Retinal pigment epithelial cell (primary cell): ENCODE measurements at regions not wholly inside any gene's neighbourhood (a gene's known extent, or its start where the extent isn't known, plus 50 kb on each side); places are given as distances from the start of the nearest gene placed in this dataset.

Experiments used
- DNase-seq: peaks from one replicate; pipeline ENCODE4 v3.0.0-alpha.2; 2010; ENCODE audit warnings: low read depth
- H3K4me3 ChIP-seq: 2 replicates; pipeline ENCODE4 v1.5.1; 2011; ENCODE audit warnings: mild to moderate bottlenecking, low read length, control low read depth, moderate library complexity
- TF ChIP-seq, protein P1 (sequence below): conservative IDR thresholded peaks from 2 replicates; pipeline ENCODE4 v1.5.1; 2011; ENCODE audit warnings: low read depth, low read length, control low read depth, inconsistent platforms

DNA sequence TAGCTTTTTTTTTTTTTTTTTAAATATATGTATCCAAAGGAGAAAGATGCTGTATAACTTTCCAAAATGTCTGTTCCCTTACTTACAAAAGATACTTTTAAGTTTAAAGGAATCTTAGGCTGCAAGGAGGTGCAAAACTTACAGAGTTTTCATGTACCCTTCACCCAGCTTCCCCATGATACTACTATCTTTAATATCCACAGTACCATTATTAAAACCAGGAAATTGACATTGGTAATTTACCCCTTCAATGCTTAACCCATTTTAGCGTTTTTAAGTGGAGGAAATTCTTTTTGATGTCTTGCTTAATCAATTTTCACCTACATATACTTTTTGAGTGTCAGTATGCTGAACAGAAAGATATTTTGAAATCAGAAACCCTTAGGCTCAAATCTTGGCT, 310.9 kb downstream of the PRL start:
- DNase-seq: no peak
- TF ChIP-seq, protein P1, sequence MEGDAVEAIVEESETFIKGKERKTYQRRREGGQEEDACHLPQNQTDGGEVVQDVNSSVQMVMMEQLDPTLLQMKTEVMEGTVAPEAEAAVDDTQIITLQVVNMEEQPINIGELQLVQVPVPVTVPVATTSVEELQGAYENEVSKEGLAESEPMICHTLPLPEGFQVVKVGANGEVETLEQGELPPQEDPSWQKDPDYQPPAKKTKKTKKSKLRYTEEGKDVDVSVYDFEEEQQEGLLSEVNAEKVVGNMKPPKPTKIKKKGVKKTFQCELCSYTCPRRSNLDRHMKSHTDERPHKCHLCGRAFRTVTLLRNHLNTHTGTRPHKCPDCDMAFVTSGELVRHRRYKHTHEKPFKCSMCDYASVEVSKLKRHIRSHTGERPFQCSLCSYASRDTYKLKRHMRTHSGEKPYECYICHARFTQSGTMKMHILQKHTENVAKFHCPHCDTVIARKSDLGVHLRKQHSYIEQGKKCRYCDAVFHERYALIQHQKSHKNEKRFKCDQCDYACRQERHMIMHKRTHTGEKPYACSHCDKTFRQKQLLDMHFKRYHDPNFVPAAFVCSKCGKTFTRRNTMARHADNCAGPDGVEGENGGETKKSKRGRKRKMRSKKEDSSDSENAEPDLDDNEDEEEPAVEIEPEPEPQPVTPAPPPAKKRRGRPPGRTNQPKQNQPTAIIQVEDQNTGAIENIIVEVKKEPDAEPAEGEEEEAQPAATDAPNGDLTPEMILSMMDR: no peak
- H3K4me3 ChIP-seq: no peak overlapping the region

DNA sequence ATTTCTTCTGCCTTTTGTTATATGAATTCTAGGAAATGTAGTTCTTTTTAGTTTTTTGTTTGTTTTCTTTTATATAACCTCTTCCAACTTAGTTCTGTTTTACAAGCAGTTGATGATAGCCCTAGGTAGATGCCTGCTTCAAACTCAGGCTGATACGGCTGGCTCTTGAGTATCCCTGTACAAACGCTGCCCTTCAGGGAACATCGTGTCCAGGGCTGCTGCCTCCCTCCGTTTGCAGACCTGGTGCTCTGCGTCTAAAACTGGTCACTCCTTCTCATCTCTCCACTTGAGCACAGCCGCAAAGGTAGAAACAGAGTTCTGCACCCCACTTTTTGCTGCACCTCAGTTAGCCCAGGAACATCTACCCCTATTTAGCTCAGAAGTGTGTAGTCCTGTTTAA, 310.1 kb downstream of the PRL start:
- H3K4me3 ChIP-seq: no peak overlapping the region
- DNase-seq: no peak
- TF ChIP-seq, protein P1: no peak

DNA sequence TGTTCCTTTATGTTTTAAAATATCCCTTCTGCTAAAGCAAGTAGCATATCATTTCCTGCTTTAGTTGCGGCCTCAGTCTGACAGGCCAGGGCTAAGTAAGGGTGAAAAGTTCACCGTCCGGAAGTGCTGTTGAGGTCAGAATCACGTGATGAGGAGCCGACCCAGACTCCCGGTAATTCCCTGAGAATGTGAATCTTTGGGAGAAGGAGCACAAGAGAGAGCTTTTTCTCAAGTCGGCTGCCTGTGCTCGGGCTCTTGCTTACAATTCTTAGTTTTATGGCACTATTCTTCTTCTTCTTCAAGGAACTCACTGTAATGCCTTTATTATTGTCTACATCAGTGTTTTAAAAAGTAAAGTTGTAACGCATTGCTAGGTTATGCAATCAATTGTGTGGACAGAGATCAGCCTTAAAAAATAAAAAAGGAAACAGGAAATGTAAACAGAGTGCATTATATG, 309.3 kb downstream of the PRL start:
- TF ChIP-seq, protein P1: no peak
- peak; percentile 97 for DNase-seq
- peak overlapping the region; percentile 25 for H3K4me3 ChIP-seq

DNA sequence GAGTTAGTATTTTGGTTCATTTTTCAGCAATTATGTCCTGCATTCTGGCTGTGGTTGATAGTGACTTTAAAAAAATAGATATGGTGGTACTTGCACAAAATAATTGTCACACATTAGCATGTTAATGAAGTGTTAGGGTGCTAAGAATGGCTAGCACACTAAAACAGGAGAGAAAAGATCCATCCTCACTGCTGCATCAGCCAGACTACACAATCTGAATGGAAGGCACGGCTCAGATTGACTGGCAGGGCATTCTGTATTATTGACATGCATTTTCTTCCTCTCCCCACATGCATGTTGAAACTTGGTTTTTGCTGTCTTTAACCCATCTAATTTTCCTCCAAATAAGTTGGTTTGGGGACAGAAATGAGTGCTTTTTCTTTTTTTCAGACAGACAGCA, 306.3 kb downstream of the PRL start:
- DNase-seq: no peak
- TF ChIP-seq, protein P1: no peak
- no peak overlapping the region for H3K4me3 ChIP-seq

DNA sequence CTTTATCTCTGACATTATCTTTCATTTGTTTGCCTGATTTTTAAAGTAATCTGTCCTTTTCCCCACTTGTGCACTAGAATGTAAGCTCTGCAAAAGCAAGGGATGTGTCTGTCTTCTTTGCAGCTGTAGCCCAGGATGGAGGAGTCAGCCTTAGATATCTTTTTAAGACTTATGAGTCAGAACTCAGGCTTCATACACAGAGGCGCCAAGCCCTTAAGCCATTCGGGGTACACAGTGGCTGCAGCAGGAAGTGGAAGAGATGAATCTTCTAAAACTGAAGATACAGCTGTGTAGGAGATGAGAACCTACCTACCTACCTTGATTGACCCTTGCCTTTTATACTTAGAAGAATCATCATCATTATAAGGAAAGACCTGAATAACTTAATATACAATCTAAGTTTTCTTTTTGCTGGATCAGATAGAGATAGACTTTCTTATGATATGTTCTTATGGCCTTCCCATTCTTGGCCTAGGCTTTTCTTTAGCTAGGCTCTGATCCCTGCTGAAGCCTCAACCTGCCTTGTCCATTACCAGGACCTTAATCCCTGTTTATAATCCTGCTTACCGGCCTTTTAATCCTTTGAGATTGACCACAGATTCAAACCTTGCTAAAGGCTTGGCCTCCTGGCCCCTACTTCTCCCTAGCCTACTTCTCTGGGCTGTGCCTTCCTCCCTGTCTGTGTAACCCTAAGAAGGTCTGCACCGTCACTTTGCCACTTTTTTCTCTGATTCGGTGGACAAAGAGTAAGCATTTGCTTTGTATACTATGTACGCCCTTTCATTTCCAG, 304.5 kb downstream of the PRL start:
- DNase-seq: no peak
- no peak overlapping the region for H3K4me3 ChIP-seq
- TF ChIP-seq, protein P1: no peak

DNA sequence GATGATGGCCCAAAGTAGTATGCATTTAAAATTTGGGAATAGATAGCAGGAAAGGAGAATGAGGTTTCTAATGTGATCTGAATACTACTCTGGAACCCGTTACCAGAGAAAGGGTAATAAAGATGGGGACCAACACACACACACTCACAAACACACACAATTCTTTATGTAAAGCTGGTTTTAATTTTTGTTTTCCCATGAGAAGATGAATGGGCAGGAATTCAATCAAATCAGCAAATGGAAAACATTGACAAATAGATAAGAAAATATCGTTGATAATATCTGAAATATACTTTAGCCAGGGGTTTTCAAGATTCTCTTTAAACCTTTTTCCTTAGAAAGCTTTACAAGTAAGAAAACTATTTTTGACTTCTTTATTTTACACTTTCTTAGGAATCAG, 303.0 kb downstream of the PRL start:
- TF ChIP-seq, protein P1: no peak
- DNase-seq: no peak
- no peak overlapping the region for H3K4me3 ChIP-seq

DNA sequence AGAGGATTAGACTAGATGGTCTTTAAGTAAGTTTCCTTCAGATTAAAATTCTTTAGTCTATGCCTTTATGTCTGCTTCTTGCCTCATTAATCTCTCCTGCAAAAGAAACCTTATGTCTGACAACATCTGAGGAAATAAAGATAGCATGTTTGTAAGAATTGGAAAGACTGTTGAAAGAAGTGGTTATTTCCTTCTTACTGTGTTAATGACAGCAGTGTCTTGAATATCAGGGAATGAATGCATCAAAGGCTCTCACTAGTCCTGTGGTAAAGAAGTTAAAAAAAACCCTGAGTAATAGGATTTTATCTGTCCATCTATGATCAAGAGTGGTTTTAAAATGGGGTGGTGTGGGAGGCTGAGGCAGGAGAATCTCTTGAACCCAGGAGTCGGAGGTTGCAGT, 302.0 kb downstream of the PRL start:
- DNase-seq: no peak
- TF ChIP-seq, protein P1: no peak
- no peak overlapping the region for H3K4me3 ChIP-seq
